Ecto neural progenitor cell (in vitro differentiated cells): ENCODE measurements at regions not wholly inside any gene's neighbourhood (a gene's known extent, or its start where the extent isn't known, plus 50 kb on each side); places are given as distances from the start of the nearest gene placed in this dataset.

ENCODE experiments used
- DNase-seq: peaks from one replicate; pipeline ENCODE4 v3.0.0-alpha.2; 2018; ENCODE audit warnings: low spot score

- DNase-seq, result peak; percentile 49
Observed at GRCh38 chr2:120401275-120402066, 55.5 kb downstream of the INHBB start.

GRCh38 chr2:120402067-120402433 lies 56.1 kb downstream of the INHBB start:
- DNase-seq, result no peak

GRCh38 chr2:120402508-120402907 lies 56.6 kb downstream of the INHBB start:
- DNase-seq, result peak; percentile 11

- DNase-seq, result no peak
Observed at GRCh38 chr2:120403261-120403660, 57.3 kb downstream of the INHBB start.

- no peak for DNase-seq
Observed at GRCh38 chr2:120403676-120404075, 57.7 kb downstream of the INHBB start.

- no peak for DNase-seq
Observed at GRCh38 chr2:120404274-120404673, 58.3 kb downstream of the INHBB start.

- DNase-seq, result no peak
Observed at GRCh38 chr2:120404941-120405758, 59.2 kb downstream of the INHBB start.

- DNase-seq, result no peak
Observed at GRCh38 chr2:120405759-120406099, 59.8 kb downstream of the INHBB start.

- DNase-seq, result no peak
Observed at GRCh38 chr2:120406566-120406965, 60.6 kb downstream of the INHBB start.

- DNase-seq, result no peak
Observed at GRCh38 chr2:120410487-120410886, 64.6 kb downstream of the INHBB start.

GRCh38 chr2:120415060-120415459 lies 69.1 kb downstream of the INHBB start:
- DNase-seq, result no peak

- no peak for DNase-seq
Observed at GRCh38 chr2:120415728-120416509, 70.0 kb downstream of the INHBB start.

- peak; percentile 44 for DNase-seq
Observed at GRCh38 chr2:120418174-120418787, 72.3 kb downstream of the INHBB start.

GRCh38 chr2:120419073-120419472 lies 73.1 kb downstream of the INHBB start:
- peak; percentile 42 for DNase-seq

- no peak for DNase-seq
Observed at GRCh38 chr2:120419955-120420354, 74.0 kb downstream of the INHBB start.

- DNase-seq, result no peak
Observed at GRCh38 chr2:120421126-120421829, 75.3 kb downstream of the INHBB start.

GRCh38 chr2:120421830-120422175 lies 75.9 kb downstream of the INHBB start:
- peak; percentile 30 for DNase-seq

GRCh38 chr2:120422465-120423160 lies 76.7 kb downstream of the INHBB start:
- DNase-seq, result peak; percentile 32

GRCh38 chr2:120423167-120423943 lies 77.4 kb downstream of the INHBB start:
- no peak for DNase-seq

GRCh38 chr2:120424274-120424796 lies 78.4 kb downstream of the INHBB start:
- no peak for DNase-seq
